Non-pigmented ciliary epithelial cell (primary cell): ENCODE measurements at regions not wholly inside any gene's neighbourhood (a gene's known extent, or its start where the extent isn't known, plus 50 kb on each side); places are given as distances from the start of the nearest gene placed in this dataset.

Experiments used
- DNase-seq: peaks from one replicate; pipeline ENCODE4 v3.0.0-alpha.2; 2010; ENCODE audit warnings: low read depth

GRCh38 chr2:47265158-47265557, 88.8 kb upstream of the CALM2 start:
- no peak for DNase-seq

- DNase-seq = no peak
Measured at GRCh38 chr2:47264686-47265085, 88.4 kb upstream of the CALM2 start.

- DNase-seq = no peak
Measured at GRCh38 chr2:47264143-47264542, 87.8 kb upstream of the CALM2 start.

- DNase-seq = no peak
Measured at GRCh38 chr2:47262657-47263056, 86.3 kb upstream of the CALM2 start.

GRCh38 chr2:47260971-47261370, 84.7 kb upstream of the CALM2 start:
- DNase-seq = no peak

GRCh38 chr2:47259829-47260228, 83.5 kb upstream of the CALM2 start:
- no peak for DNase-seq

GRCh38 chr2:47257946-47258348, 81.6 kb upstream of the CALM2 start:
- DNase-seq = no peak

- DNase-seq = no peak
Measured at GRCh38 chr2:47256416-47257087, 80.2 kb upstream of the CALM2 start.

GRCh38 chr2:47255794-47256193, 79.5 kb upstream of the CALM2 start:
- no peak for DNase-seq

GRCh38 chr2:47254464-47254863, 78.2 kb upstream of the CALM2 start:
- no peak for DNase-seq

GRCh38 chr2:47253447-47253846, 77.1 kb upstream of the CALM2 start:
- DNase-seq = no peak

- DNase-seq = no peak
Measured at GRCh38 chr2:47251404-47251675, 75.0 kb upstream of the CALM2 start.

GRCh38 chr2:47250586-47251403, 74.5 kb upstream of the CALM2 start:
- no peak for DNase-seq

- no peak for DNase-seq
Measured at GRCh38 chr2:47249931-47250330, 73.6 kb upstream of the CALM2 start.

- DNase-seq = no peak
Measured at GRCh38 chr2:47249157-47249900, 73.0 kb upstream of the CALM2 start.

- no peak for DNase-seq
Measured at GRCh38 chr2:47243596-47244323, 67.4 kb upstream of the CALM2 start.

- no peak for DNase-seq
Measured at GRCh38 chr2:47241715-47242114, 65.4 kb upstream of the CALM2 start.

GRCh38 chr2:47239119-47239969, 63.0 kb upstream of the CALM2 start:
- no peak for DNase-seq

GRCh38 chr2:47238638-47239037, 62.3 kb upstream of the CALM2 start:
- no peak for DNase-seq

- no peak for DNase-seq
Measured at GRCh38 chr2:47237375-47238334, 61.3 kb upstream of the CALM2 start.
